ENCODE measurements at regions not wholly inside any gene's neighbourhood (a gene's known extent, or its start where the extent isn't known, plus 50 kb on each side); places are given as distances from the start of the nearest gene placed in this dataset.

DNA sequence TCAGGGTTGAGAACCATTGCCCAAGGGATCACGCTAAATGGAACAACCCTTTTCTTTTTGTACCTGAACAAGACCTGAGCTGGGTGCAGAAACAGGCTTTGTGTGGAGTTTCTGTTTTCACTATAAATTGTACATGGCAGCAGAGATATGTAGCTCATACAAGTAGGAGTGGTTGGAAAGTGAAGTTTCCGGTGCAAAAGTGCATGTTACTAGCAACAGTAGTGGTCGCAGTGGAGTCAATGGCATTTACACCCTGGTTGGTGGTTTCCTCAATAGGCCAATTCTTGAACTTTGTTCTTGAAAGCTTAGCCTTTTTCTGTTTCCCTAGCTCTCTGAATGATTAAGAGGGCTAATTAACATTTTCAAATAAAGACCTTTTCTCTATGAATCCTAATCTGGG lies 170.7 kb downstream of the NEBL start:
- no peak for DNase-seq

DNA sequence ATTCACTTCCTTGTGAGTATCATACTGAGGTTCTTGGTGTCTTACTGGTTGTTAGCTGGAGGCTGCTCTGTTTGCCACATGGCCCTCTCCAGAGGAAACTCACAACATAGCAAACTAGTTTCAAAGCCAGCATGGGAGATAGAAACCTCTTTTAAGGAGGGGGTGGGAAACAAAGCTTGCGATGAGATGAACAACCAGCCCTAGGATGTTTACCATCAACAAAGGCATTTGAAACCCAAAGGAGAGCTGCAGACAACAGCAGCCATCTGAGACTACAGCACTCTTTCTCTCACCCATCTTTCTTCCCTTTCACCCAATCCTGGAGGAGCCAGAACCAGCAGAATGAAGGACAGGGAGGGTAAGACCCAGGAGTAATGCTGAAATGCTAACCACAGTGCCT lies 182.1 kb downstream of the NEBL start:
- no peak for DNase-seq

DNA sequence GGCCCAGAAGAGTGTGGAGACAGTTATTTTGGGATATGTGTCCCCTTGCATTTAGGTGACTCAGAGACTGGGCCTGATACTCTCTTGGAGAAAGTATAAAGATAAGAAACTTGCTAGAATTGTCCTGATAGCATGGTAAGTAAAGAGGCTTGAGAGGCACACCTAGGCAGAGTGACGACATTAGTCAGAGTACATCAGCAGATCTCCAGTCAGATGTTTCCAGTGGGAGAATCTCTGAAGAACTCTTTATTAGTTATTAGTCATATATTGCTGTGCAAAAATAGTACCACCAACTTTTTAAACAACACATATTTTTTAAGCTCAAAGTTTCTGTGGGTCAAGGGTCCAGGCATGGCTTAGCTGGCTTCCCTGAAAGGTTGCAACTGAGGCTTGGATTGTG lies 182.6 kb downstream of the NEBL start:
- DNase-seq, result no peak

GRCh38 chr10:20713420-20713819 lies 183.7 kb downstream of the NEBL start:
- DNase-seq, result no peak

DNA sequence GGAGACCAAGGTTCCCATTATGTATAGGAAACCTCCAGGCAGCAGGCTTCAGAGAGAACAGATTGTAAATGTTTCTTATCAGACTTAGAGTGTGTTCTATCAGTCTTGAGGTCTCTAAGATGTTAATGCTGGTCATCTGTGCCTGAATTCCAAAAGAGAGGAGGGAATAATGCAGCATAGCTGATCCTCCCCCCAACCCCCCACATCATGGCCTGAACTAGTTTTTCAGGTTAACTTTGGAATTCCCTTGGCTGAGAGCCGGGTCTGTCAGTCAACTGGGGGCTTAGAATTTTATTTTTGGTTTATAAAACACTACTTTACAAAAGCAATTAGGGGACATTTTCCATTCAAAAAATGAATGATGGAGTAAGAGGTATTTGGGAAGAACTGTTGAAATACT lies 184.3 kb downstream of the NEBL start:
- DNase-seq, result no peak

- no peak for DNase-seq
Measured at GRCh38 chr10:20709708-20710107, 187.4 kb downstream of the NEBL start.

- no peak for DNase-seq
Measured at GRCh38 chr10:20708305-20708704, 188.8 kb downstream of the NEBL start.

GRCh38 chr10:20707251-20707650 lies 189.9 kb downstream of the NEBL start:
- no peak for DNase-seq

GRCh38 chr10:20698837-20699236 lies 198.3 kb downstream of the NEBL start:
- DNase-seq, result no peak

DNA sequence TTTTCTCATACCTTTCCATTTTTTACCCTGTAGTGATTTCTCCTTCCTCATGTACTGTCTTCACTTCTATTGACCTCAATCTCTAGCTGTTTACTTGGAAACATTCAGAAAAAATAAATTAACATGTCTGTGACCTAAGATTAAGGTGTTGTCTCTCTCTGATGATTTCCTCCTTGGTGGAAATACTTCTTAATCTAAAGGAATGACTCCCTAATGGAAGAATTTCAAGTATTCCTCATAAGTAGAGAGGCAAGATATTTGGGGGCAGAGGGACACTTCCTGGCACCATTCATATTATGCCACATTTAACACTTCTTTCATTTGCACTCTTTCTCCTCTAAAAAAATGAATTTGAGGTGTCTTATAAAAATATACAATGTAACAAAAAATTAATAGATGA lies 202.8 kb downstream of the NEBL start:
- no peak for DNase-seq

DNA sequence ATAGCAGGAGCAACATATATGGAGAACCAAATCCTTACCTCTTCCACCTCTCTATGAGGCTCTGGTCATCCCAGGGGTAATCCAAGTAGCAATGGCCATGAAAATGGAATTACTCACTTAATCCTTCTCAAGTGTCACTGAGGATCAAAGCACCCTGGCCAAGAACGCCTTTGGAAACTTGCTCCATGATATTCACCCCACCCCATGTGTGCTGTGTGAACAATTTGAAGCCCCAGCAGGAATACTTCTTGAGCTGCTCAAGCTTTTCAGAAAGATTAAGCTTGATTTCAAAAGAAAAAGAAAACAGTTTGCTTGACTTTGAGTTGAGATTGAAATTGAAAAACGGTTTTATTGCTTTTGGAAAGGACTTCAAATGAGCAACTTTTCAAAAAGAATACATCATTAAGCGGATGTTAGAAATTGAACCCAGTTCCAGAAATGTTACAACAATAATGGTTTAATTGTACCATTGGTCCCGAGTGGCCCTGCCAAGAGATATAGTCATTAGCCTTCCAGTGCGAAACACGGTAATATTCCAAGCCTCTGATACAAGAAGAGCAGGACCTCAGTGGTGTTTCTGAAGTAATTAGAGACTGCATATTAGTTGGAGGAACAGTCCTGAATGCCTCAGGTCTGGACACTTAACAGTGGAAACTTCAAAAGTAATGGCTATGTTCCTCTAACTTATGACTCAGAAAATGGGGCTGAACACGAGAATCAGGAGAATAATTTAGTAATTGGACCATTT lies 208.1 kb downstream of the NEBL start:
- no peak for DNase-seq

- DNase-seq, result no peak
Measured at GRCh38 chr10:20686015-20686635, 211.0 kb downstream of the NEBL start.

- DNase-seq, result no peak
Measured at GRCh38 chr10:20685462-20685861, 211.6 kb downstream of the NEBL start.

DNA sequence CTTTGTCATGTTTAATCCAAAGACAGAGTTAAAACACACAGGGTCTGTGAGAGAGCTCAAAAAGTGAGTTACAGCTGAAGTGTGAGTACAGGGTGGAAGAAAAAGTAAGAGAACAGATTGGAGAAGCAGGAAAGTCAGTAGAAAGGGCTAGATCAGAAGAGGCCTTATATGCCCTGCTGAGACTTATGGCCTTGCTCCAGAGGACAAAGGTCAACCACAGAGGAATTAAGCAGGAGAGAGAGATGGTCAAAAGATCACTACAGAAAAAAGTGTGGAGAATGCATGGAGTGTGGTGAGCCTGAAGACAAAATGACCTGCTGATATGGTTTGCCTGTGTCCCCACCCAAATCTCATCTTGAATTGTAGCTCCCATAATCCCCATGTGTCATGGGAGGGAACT lies 213.8 kb downstream of the NEBL start:
- no peak for DNase-seq

DNA sequence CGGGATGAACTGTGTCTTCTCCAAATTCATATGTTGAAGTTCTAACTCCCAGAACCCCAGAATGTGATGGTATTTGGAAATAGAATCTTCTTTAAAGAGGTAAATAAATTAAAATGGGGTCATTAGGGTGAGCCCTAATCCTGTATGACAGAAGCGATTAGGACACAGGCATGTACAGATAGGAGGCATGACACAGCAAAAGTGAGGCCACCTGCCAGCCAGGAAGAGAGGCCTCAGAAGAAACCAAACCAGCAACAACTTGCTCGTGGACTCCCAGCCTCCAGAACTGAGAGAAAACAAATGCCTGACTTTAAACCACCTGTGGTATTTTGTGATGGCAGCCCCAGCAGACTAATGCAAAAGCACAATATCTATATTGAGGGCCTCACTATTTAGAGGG lies 214.3 kb downstream of the NEBL start:
- DNase-seq, result no peak

- no peak for DNase-seq
Measured at GRCh38 chr10:20677340-20677739, 219.8 kb downstream of the NEBL start.

DNA sequence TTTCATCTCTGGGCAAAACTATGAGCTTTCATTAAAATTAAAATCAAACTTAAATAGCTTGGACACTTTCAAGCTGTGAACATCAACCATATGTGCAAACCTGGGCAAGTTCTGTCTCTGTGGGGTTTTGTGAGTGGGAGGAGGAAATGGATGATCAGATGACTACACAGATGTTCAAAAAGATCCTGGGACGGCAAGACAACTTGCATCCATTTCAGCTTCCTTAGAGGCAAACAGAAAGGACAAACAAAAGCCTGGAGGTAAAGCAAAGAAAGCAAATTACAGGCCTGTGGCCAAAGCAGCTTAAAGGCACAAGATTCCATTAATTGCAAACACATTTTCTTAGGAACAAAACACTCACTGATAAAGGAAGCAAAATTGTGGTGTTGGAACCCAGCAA lies 222.2 kb downstream of the NEBL start:
- no peak for DNase-seq

GRCh38 chr10:20673175-20673574 lies 223.9 kb downstream of the NEBL start:
- no peak for DNase-seq

DNA sequence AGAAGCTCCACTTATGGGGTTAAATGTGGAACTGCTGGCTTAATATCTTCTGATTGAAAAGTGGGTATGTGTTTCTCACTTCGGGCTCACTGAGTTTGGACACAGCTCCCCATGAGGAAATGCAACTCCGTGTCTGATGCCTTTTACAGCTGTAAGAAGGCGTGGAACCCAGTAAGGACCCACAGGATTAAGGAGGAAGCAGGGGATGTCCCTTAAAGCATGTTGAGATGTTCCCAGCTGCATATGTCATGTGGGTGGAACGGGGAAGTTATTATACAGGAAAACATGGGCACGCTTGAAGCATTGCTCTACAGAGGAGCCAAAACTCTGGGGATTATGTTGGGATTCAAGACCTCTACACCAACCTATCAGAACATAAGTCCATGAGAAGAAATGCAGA lies 224.4 kb downstream of the NEBL start:
- no peak for DNase-seq

GRCh38 chr10:20670579-20670978 lies 226.5 kb downstream of the NEBL start:
- no peak for DNase-seq

DNA sequence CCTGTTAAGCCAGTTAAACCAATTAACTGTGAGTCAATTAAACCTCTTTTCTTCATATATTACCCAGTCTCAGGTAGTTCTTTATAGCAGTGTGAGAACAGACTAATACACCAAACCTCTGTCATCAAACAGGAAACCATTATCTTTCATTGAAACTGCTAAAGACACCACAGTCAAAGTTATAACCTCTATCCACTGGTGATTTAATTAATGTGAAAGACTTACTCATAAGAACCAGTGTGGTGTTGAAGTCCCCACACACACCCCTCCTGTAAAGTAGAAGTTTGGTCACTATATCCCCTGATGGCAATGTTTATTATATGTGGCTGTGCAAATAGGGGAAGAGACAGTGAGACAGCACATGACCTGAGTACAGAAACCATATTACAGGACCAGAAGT lies 228.1 kb downstream of the NEBL start:
- no peak for DNase-seq

- no peak for DNase-seq
Measured at GRCh38 chr10:20662742-20663141, 234.4 kb downstream of the NEBL start.

DNA sequence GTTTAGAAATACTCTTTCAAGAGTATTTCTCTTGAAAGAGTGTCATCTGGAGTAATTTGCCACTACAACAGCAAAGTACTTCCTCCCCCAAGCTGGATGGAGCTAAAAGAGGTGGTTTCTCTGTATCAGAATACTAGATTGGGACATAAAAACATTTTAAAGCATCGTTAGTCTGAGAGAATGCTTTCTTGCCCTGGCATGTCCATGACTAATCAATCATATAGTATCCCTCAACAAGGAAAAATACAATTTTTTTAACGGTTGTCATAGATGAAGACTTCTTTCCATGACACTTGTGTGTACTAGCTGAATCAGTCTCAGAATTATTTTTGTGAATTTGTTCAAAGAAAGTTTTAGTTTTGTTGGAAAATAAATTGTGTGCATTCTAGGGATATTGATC lies 237.9 kb downstream of the NEBL start:
- no peak for DNase-seq

GRCh38 chr10:20658158-20658557 lies 239.0 kb downstream of the NEBL start:
- no peak for DNase-seq

DNA sequence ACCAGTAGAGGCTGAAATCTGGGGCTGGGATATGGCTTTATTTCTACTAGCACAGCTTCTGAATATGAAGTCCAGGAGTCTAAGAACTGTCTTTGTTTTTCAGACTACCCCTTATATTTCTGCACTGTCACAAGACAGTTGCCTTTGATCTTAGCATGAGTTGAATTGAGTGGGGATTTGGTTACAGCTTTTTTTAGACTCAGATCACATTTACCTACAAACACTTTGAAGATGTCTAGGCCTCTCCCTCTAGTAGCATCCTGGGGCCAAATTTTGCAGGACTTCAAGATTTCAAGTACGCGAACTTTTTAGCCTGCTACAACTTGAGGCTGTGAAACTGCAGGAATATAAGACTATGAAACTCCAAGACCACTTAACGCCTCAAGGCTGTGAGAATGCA lies 240.2 kb downstream of the NEBL start:
- DNase-seq, result no peak

Data from C1 segment of cervical spinal cord (tissue), 14 donors.